ENCODE measurements at regions not wholly inside any gene's neighbourhood (a gene's known extent, or its start where the extent isn't known, plus 50 kb on each side); places are given as distances from the start of the nearest gene placed in this dataset.
A peak's percentile ranks its signal among the peaks of the same experiment; 100 is the strongest.

- TF ChIP-seq, protein P1, sequence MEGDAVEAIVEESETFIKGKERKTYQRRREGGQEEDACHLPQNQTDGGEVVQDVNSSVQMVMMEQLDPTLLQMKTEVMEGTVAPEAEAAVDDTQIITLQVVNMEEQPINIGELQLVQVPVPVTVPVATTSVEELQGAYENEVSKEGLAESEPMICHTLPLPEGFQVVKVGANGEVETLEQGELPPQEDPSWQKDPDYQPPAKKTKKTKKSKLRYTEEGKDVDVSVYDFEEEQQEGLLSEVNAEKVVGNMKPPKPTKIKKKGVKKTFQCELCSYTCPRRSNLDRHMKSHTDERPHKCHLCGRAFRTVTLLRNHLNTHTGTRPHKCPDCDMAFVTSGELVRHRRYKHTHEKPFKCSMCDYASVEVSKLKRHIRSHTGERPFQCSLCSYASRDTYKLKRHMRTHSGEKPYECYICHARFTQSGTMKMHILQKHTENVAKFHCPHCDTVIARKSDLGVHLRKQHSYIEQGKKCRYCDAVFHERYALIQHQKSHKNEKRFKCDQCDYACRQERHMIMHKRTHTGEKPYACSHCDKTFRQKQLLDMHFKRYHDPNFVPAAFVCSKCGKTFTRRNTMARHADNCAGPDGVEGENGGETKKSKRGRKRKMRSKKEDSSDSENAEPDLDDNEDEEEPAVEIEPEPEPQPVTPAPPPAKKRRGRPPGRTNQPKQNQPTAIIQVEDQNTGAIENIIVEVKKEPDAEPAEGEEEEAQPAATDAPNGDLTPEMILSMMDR (IDR thresholded peaks at IDR 0.05; ENCODE audit: poor library complexity, severe bottlenecking), result no peak
- Histone ChIP-seq H3K27me3 (ENCODE audit: insufficient read depth, poor library complexity, severe bottlenecking) (no peaks in the 10 kb centered on the region), H3K4me3 (ENCODE audit: severe bottlenecking) (no peak overlapping the region), H3K9me3 (ENCODE audit: severe bottlenecking) (no peaks in the 10 kb centered on the region), H3K27ac (ENCODE audit: poor library complexity, severe bottlenecking) (peak overlapping the region; percentile 56), H3K4me1 (ENCODE audit: insufficient read depth, poor library complexity, severe bottlenecking) (peaks cover 22% of the 10 kb centered on the region), H3K36me3 (ENCODE audit: low read depth) (no peaks in the 10 kb centered on the region)
- peak; percentile 48; the same call in 1 of the 3 replicates for ATAC-seq (ENCODE audit: low read depth)
- no peak for DNase-seq (ENCODE audit: low spot score)
Measured at GRCh38 chr21:16571594-16571993, 841.8 kb downstream of the USP25 start.

DNA sequence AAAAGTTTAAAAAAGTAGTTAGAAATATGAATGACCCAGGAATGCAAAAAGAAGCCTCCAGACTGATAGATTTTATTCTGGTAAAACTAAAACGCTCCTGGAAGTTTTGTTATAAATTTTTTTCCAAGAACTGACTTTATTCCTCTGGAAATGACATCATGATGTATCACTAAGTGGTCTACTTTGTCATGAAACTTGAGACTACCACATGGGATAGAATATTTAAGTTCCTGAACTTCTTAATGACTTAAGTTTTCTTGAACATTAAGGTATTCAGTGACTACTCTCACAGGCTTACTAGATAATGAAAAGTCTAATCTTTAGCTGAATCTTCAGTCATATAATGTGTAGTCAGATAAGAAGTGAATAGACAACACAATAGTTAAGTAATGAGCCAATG, 842.2 kb downstream of the USP25 start:
- ATAC-seq (ENCODE audit: low read depth), result peak; percentile 65; the same call in 2 of the 3 replicates

DNA sequence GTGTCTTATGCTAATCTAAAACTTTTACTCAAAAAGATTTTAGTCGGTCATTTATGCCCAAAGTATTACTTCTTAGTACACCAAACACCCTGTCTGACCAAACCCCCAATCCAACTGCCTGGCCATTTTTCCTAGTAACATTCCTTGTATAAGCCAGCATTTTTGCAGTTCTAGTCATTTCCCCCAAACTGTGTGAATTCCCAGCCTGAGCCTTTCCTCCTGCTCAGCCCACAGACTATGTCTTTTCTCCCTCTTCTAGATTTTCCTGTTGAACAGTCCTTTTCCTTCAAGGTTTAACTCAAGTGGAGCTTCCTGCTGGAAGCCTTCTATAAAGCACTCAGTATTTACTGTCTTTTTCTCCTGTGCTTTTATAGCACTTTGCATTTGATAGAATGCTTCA, 843.8 kb downstream of the USP25 start:
- H3K36me3 ChIP-seq (ENCODE audit: low read depth), result no peaks in the 10 kb centered on the region
- H3K4me3 ChIP-seq (ENCODE audit: severe bottlenecking), result no peak overlapping the region
- ATAC-seq (ENCODE audit: low read depth) (peak; percentile 52; the same call in 2 of the 3 replicates), DNase-seq (ENCODE audit: low spot score) (no peak)
- no peak overlapping the region for H3K27ac ChIP-seq (ENCODE audit: poor library complexity, severe bottlenecking)
- no peaks in the 10 kb centered on the region for H3K9me3 ChIP-seq (ENCODE audit: severe bottlenecking)
- no peaks in the 10 kb centered on the region for H3K27me3 ChIP-seq (ENCODE audit: insufficient read depth, poor library complexity, severe bottlenecking)
- H3K4me1 ChIP-seq (ENCODE audit: insufficient read depth, poor library complexity, severe bottlenecking), result peaks cover 22% of the 10 kb centered on the region
- TF ChIP-seq, protein P1 (IDR thresholded peaks at IDR 0.05; ENCODE audit: poor library complexity, severe bottlenecking), result no peak

More for the DNA sequence above, 842.2 kb downstream of the USP25 start:
- Histone ChIP-seq H3K4me3 (ENCODE audit: severe bottlenecking) (no peak overlapping the region), H3K36me3 (ENCODE audit: low read depth) (no peaks in the 10 kb centered on the region), H3K4me1 (ENCODE audit: insufficient read depth, poor library complexity, severe bottlenecking) (peaks cover 22% of the 10 kb centered on the region), H3K9me3 (ENCODE audit: severe bottlenecking) (no peaks in the 10 kb centered on the region), H3K27me3 (ENCODE audit: insufficient read depth, poor library complexity, severe bottlenecking) (no peaks in the 10 kb centered on the region), H3K27ac (ENCODE audit: poor library complexity, severe bottlenecking) (peak overlapping the region; percentile 56)
- no peak for DNase-seq (ENCODE audit: low spot score)
- TF ChIP-seq, protein P1 (IDR thresholded peaks at IDR 0.05; ENCODE audit: poor library complexity, severe bottlenecking), result no peak

DNA sequence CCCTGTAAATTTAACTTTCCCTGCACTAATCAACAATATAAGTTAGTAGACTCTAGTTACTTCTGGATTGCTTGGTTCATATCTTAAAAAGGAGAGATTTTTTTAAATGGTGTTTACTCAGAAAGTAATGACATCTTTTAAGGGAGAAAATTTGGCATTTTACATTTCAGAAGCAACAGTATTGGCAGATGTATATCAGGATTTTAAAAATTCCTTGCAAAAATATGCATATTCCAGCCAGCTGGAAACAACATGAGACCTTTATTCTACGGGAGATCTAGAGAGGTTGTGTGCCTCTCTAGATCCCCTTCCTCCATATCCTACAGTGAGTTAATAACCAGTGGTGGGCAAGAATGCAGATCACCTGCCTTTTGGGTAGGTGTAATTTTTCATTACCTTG, 848.2 kb downstream of the USP25 start:
- H3K36me3 ChIP-seq (ENCODE audit: low read depth), result no peaks in the 10 kb centered on the region
- no peak for DNase-seq (ENCODE audit: low spot score)
- no peaks in the 10 kb centered on the region for H3K27me3 ChIP-seq (ENCODE audit: insufficient read depth, poor library complexity, severe bottlenecking)
- H3K27ac ChIP-seq (ENCODE audit: poor library complexity, severe bottlenecking), result no peak overlapping the region
- TF ChIP-seq, protein P1 (IDR thresholded peaks at IDR 0.05; ENCODE audit: poor library complexity, severe bottlenecking), result no peak
- ATAC-seq (ENCODE audit: low read depth), result no peak
- H3K4me1 ChIP-seq (ENCODE audit: insufficient read depth, poor library complexity, severe bottlenecking), result no peaks in the 10 kb centered on the region
- no peaks in the 10 kb centered on the region for H3K9me3 ChIP-seq (ENCODE audit: severe bottlenecking)
- no peak overlapping the region for H3K4me3 ChIP-seq (ENCODE audit: severe bottlenecking)

DNA sequence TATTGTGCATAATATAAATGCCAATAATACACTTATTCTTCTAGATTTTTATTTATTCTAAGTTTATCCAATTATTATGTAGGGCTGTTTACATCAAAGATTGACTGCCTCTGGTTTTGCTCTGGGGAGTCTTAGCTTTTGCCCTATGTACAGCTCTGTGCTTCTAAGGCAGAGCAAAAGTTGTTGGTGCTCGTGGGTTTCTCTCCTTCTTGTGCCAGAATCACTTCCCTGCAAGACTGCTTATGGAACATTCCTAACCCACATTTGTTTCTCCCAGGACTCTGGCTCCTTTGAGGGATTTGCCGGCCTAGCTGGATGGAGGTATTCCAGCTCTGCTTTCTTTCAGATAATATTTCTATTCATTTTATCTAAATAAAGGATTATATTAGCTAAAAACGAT, 849.1 kb downstream of the USP25 start:
- no peaks in the 10 kb centered on the region for H3K36me3 ChIP-seq (ENCODE audit: low read depth)
- ATAC-seq (ENCODE audit: low read depth) (no peak), DNase-seq (ENCODE audit: low spot score) (no peak)
- H3K4me1 ChIP-seq (ENCODE audit: insufficient read depth, poor library complexity, severe bottlenecking), result no peaks in the 10 kb centered on the region
- no peaks in the 10 kb centered on the region for H3K27me3 ChIP-seq (ENCODE audit: insufficient read depth, poor library complexity, severe bottlenecking)
- H3K4me3 ChIP-seq (ENCODE audit: severe bottlenecking), result no peak overlapping the region
- TF ChIP-seq, protein P1 (IDR thresholded peaks at IDR 0.05; ENCODE audit: poor library complexity, severe bottlenecking), result no peak
- H3K27ac ChIP-seq (ENCODE audit: poor library complexity, severe bottlenecking), result no peak overlapping the region
- H3K9me3 ChIP-seq (ENCODE audit: severe bottlenecking), result no peaks in the 10 kb centered on the region

Data from RWPE2 (cell line).